K562 (cell line): ENCODE measurements at regions not wholly inside any gene's neighbourhood (a gene's known extent, or its start where the extent isn't known, plus 50 kb on each side); places are given as distances from the start of the nearest gene placed in this dataset.
"Not testable (repeated sequence)": the region's sequence is repeated elsewhere in the genome, so short reads cannot be mapped to it uniquely, and the experiment has no call there.

Experiments
- ATAC-seq: fragments of 200-7000 bp; cut with Tn5 transposase; 3 replicates; pipeline ENCODE4 v1.9.1; 2020; ENCODE audit warnings: moderate library complexity
- BruUV-seq: library from RNA; stranded (reverse); fragments of 400-500 nt; replicated peaks from 2 replicates; lab custom pipeline; 2021; lab: Mats Ljungman, UMichigan
- CTCF ChIA-PET: fragments of 300-600 bp; formaldehyde crosslinking; extraction: SDS; loops from one replicate; lab custom pipeline; 2021; ENCODE audit warnings: low intra/inter-chr PET ratio; lab: Yijun Ruan, JAX
- POLR2A ChIA-PET: fragments of 300-600, 350-650 bp; sonication (Branson Sonifier 250); formaldehyde crosslinking; extraction: SDS; loops from one replicate; lab custom pipeline; 2021; ENCODE audit warnings: antibody characterized with exemption, inconsistent platforms; lab: Yijun Ruan, JAX
- DNase-seq, 4 experiments: peaks; one replicate each; pipeline versions ENCODE4 v3.0.0 to v3.0.0-alpha.2; 2011 to 2018; ENCODE audit warnings: low spot score in 3 of 4, mixed read lengths in 3 of 4; ENCODE audit errors: extremely low read depth in 1 of 4
- FAIRE-seq: peaks from 2 replicates; lab custom pipeline; 2011; peaks lifted over from hg19 to GRCh38; lab: Jason Lieb, UNC
- H2AFZ ChIP-seq: 2 replicates; pipeline ENCODE4 v1.6.0; 2011; ENCODE audit warnings: low read depth, low read length, control low read depth, inconsistent platforms
- H3K27ac ChIP-seq: fragments of 200-600 bp; 3 replicates; pipeline ENCODE4 v1.8.0; 2011; ENCODE audit warnings: low read depth, mild to moderate bottlenecking, control low read depth, inconsistent platforms, low read length, moderate library complexity, mixed read lengths; ENCODE audit errors: extremely low read depth
- H3K27me3 ChIP-seq, 2 experiments: fragments of 300-600 bp in 1 of 2; 2 replicates in 1 of 2; 3 replicates in 1 of 2; pipeline versions ENCODE4 v1.6.0 to v1.8.0; 2011; ENCODE audit warnings: inconsistent platforms in 2 of 2, low read length in 2 of 2, mild to moderate bottlenecking in 1 of 2, mixed read lengths in 1 of 2, moderate library complexity in 1 of 2; ENCODE audit not compliant: control insufficient read depth in 2 of 2, insufficient read depth in 2 of 2
- H3K36me3 ChIP-seq: fragments of 300-600 bp; 3 replicates; pipeline ENCODE4 v1.8.0; 2011; ENCODE audit warnings: mild to moderate bottlenecking, low read length, inconsistent platforms; ENCODE audit not compliant: control insufficient read depth, insufficient read depth
- H3K4me1 ChIP-seq, 2 experiments: fragments of 200-600 bp in 1 of 2; replicated peaks in 1 of 2; 2 replicates in 1 of 2; 3 replicates in 1 of 2; pipeline versions ENCODE4 v1.5.1 to v1.8.0; 2011; ENCODE audit warnings: inconsistent platforms in 2 of 2, low read length in 2 of 2, mild to moderate bottlenecking in 1 of 2, mixed read lengths in 1 of 2, moderate library complexity in 1 of 2; ENCODE audit not compliant: control insufficient read depth in 2 of 2, insufficient read depth in 2 of 2
- H3K4me2 ChIP-seq: 2 replicates; pipeline ENCODE4 v1.6.1; 2011; ENCODE audit warnings: low read length, control low read depth, inconsistent platforms, mixed read lengths; ENCODE audit not compliant: insufficient read depth
- H3K4me3 ChIP-seq: fragments of 200-600 bp; sonication (generic), shearing (Covaris generic); 2 replicates; pipeline ENCODE4 v1.5.1; 2016; ENCODE audit warnings: control low read depth, inconsistent platforms
- H3K79me2 ChIP-seq: fragments of 200-600 bp; 3 replicates; pipeline ENCODE4 v1.8.0; 2011; ENCODE audit warnings: low read length, inconsistent platforms; ENCODE audit not compliant: control insufficient read depth, insufficient read depth
- H3K9ac ChIP-seq, 2 experiments: 2 replicates each; pipeline versions ENCODE4 v1.6.0 to v1.6.1; 2011; ENCODE audit warnings: low read depth in 2 of 2, low read length in 2 of 2, control low read depth in 1 of 2, inconsistent platforms in 1 of 2, mild to moderate bottlenecking in 1 of 2, mixed read lengths in 1 of 2; ENCODE audit not compliant: insufficient read depth in 1 of 2
- H3K9me1 ChIP-seq: one replicate; pipeline ENCODE4 v1.6.0; 2011; ENCODE audit warnings: inconsistent platforms, mild to moderate bottlenecking, low read length, moderate library complexity; ENCODE audit not compliant: control insufficient read depth, insufficient read depth
- H3K9me3 ChIP-seq: replicated peaks from 2 replicates; pipeline ENCODE4 v1.5.1; 2011; ENCODE audit warnings: low read depth, low read length, inconsistent platforms; ENCODE audit not compliant: control insufficient read depth, insufficient read depth
- H4K20me1 ChIP-seq: replicated peaks from 2 replicates; pipeline ENCODE4 v1.6.1; 2011; ENCODE audit warnings: low read length, inconsistent platforms, mixed read lengths; ENCODE audit not compliant: control insufficient read depth, insufficient read depth
- FOXJ3 ChIP-seq: sonication (generic); formaldehyde crosslinking; IDR thresholded peaks from 2 replicates; pipeline ENCODE4 v1.4.0; 2020; ENCODE audit warnings: mild to moderate bottlenecking, missing genetic modification reagents
- HNRNPK ChIP-seq: fragments of 200-400 bp; formaldehyde crosslinking; IDR thresholded peaks from one replicate; pipeline ENCODE4 v1.6.1; 2018; ENCODE audit warnings: mild to moderate bottlenecking, low read depth, low read length; ENCODE audit not compliant: poor library complexity, severe bottlenecking
- SMAD2 ChIP-seq: fragments of 150-350 bp; IDR thresholded peaks from 2 replicates; pipeline ENCODE4 v1.6.1; 2014; ENCODE audit warnings: low read depth, mild to moderate bottlenecking, low read length
- WGBS: fragments of 100-300 bp; shearing (Covaris generic); methylation state at CpG from one replicate; pipeline ENCODE4 v1.1.6; 2016; ENCODE audit warnings: low coverage, mixed read lengths; ENCODE audit not compliant: insufficient coverage; ENCODE audit errors: missing lambda C conversion rate; 5-methylcytosine and 5-hydroxymethylcytosine counted together
- in situ Hi-C: fragments of 300-500 bp; cut with MboI; formaldehyde crosslinking; loops from 4 replicates; pipeline ENCODE4 v1.15.0; 2018; ENCODE audit warnings: inconsistent platforms, mixed read lengths
- intact Hi-C: fragments of 100-400 bp; cut with micrococcal nuclease; formaldehyde crosslinking; loops from 2 replicates; pipeline ENCODE4 v1.14.2; 2022

GRCh38 chr2:37760471-37760870 lies 89.0 kb upstream of the CDC42EP3 start:
- no peaks in the 10 kb centered on the region for H3K4me1 ChIP-seq
- ChIA-PET CTCF (no interaction called here), POLR2A (no interaction called here)
- no TSS peak for BruUV-seq
- no peak for TF ChIP-seq HNRNPK
- no peak for TF ChIP-seq SMAD2
- TF ChIP-seq FOXJ3: no peak
- no peak overlapping the region for H3K4me2 ChIP-seq
- in situ Hi-C loops (no loop called here), intact Hi-C loops (no loop called here)
- no peaks in the 10 kb centered on the region for H3K27me3 ChIP-seq
- H3K27ac ChIP-seq: no peak overlapping the region
- H3K9ac ChIP-seq: no peak overlapping the region
- H3K36me3 ChIP-seq: no peaks in the 10 kb centered on the region
- no peaks in the 10 kb centered on the region for H3K9me1 ChIP-seq
- ATAC-seq (no peak), FAIRE-seq (no peak), DNase-seq (no peak)
- no peak overlapping the region for H2AFZ ChIP-seq
- H4K20me1 ChIP-seq: no peaks in the 10 kb centered on the region
- no peaks in the 10 kb centered on the region for H3K79me2 ChIP-seq
- H3K4me3 ChIP-seq: no peak overlapping the region
- WGBS: 15% methylated on average over 5 of the region's 6 CpGs
- H3K9me3 ChIP-seq: no peaks in the 10 kb centered on the region

GRCh38 chr2:37762281-37762680 lies 90.8 kb upstream of the CDC42EP3 start:
- WGBS: 0% methylated on average over 2 of the region's 2 CpGs

More at GRCh38 chr2:37762281-37762680, 90.8 kb upstream of the CDC42EP3 start:
- DNase-seq, CTCF ChIA-PET, H3K27ac ChIP-seq, BruUV-seq, FAIRE-seq, H3K27me3 ChIP-seq, H3K36me3 ChIP-seq, H4K20me1 ChIP-seq, H3K9ac ChIP-seq, H2AFZ ChIP-seq, H3K9me1 ChIP-seq, H3K9me3 ChIP-seq, H3K4me2 ChIP-seq, in situ Hi-C loops, H3K4me1 ChIP-seq, ATAC-seq, H3K4me3 ChIP-seq, intact Hi-C loops, H3K79me2 ChIP-seq: not testable (repeated sequence)
- POLR2A ChIA-PET: interaction anchor here (0.6 kb wide), 1 partner anchor 108 kb away, joined by 3 read pairs; no protein-coding TSS in a partner anchor
